ENCODE measurements at regions not wholly inside any gene's neighbourhood (a gene's known extent, or its start where the extent isn't known, plus 50 kb on each side); places are given as distances from the start of the nearest gene placed in this dataset.

- no peaks in the 10 kb centered on the region for H3K27me3 ChIP-seq (ENCODE audit: control insufficient read depth, low read length)
- no peak overlapping the region for H3K4me2 ChIP-seq (ENCODE audit: low read length)
- H3K4me1 ChIP-seq (ENCODE audit: control insufficient read depth, low read length), result peaks cover 5% of the 10 kb centered on the region; the same call in 1 of the 2 replicates
- H4K20me1 ChIP-seq (ENCODE audit: control insufficient read depth, insufficient read depth, low read depth, low read length), result no peaks in the 10 kb centered on the region
- no peaks in the 10 kb centered on the region for H3K36me3 ChIP-seq (ENCODE audit: control insufficient read depth, low read length)
- H3K9me2 ChIP-seq (replicated peaks; ENCODE audit: control insufficient read depth, low read length), result no peaks in the 10 kb centered on the region
- no peaks in the 10 kb centered on the region for H3K79me2 ChIP-seq (ENCODE audit: control insufficient read depth, low read length)
- no peak overlapping the region for H3K4me3 ChIP-seq (ENCODE audit: low read length)
- H3F3A ChIP-seq (ENCODE audit: control insufficient read depth, insufficient read depth), result no peaks in the 10 kb centered on the region
- TF ChIP-seq, protein P1, sequence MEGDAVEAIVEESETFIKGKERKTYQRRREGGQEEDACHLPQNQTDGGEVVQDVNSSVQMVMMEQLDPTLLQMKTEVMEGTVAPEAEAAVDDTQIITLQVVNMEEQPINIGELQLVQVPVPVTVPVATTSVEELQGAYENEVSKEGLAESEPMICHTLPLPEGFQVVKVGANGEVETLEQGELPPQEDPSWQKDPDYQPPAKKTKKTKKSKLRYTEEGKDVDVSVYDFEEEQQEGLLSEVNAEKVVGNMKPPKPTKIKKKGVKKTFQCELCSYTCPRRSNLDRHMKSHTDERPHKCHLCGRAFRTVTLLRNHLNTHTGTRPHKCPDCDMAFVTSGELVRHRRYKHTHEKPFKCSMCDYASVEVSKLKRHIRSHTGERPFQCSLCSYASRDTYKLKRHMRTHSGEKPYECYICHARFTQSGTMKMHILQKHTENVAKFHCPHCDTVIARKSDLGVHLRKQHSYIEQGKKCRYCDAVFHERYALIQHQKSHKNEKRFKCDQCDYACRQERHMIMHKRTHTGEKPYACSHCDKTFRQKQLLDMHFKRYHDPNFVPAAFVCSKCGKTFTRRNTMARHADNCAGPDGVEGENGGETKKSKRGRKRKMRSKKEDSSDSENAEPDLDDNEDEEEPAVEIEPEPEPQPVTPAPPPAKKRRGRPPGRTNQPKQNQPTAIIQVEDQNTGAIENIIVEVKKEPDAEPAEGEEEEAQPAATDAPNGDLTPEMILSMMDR (IDR thresholded peaks at IDR 0.05; ENCODE audit: low read depth, low read length, poor library complexity, severe bottlenecking), result no peak
- no peak for TF ChIP-seq EZH2phosphoT487 (IDR thresholded peaks at IDR 0.05; ENCODE audit: borderline replicate concordance, low read length)
- H3K27ac ChIP-seq (ENCODE audit: low read depth, low read length), result no peak overlapping the region
- H3K9me3 ChIP-seq (ENCODE audit: control insufficient read depth, insufficient read depth, low read length), result no peaks in the 10 kb centered on the region
These were observed 234.4 kb downstream of the LTN1 start for GRCh38 chr21:28758042-28758882.

DNA sequence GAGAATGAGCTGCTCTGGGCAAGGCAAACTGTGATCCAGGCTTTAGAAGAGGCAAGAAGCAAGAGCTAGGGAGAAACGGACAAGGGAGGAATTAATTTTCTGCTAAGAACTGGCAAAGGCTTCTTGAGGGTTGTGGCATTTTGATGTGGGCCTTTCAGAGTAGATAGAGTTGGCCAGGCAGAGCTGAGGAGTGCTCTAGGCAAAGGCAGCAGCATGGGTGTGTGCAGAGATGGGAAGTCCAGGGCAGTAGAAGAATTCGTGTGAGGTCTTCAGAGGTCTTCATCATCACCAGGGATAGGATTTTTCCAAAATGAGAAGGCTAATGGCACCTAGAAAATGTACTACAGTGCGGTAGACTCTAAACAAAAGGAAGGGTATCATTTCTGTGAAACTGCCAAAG is 237.8 kb downstream of the LTN1 start:
- H3K9me3 ChIP-seq (ENCODE audit: control insufficient read depth, insufficient read depth, low read length), result no peaks in the 10 kb centered on the region
- H3K4me3 ChIP-seq (ENCODE audit: low read length), result no peak overlapping the region
- no peaks in the 10 kb centered on the region for H3K36me3 ChIP-seq (ENCODE audit: control insufficient read depth, low read length)
- H3K9me2 ChIP-seq (replicated peaks; ENCODE audit: control insufficient read depth, low read length), result no peaks in the 10 kb centered on the region
- H3K4me1 ChIP-seq (ENCODE audit: control insufficient read depth, low read length), result no peaks in the 10 kb centered on the region
- no peak overlapping the region for H3K27ac ChIP-seq (ENCODE audit: low read depth, low read length)
- no peaks in the 10 kb centered on the region for H3K27me3 ChIP-seq (ENCODE audit: control insufficient read depth, low read length)
- no peaks in the 10 kb centered on the region for H4K20me1 ChIP-seq (ENCODE audit: control insufficient read depth, insufficient read depth, low read depth, low read length)
- TF ChIP-seq, protein P1 (IDR thresholded peaks at IDR 0.05; ENCODE audit: low read depth, low read length, poor library complexity, severe bottlenecking), result no peak
- no peak for TF ChIP-seq EZH2phosphoT487 (IDR thresholded peaks at IDR 0.05; ENCODE audit: borderline replicate concordance, low read length)
- H3F3A ChIP-seq (ENCODE audit: control insufficient read depth, insufficient read depth), result no peaks in the 10 kb centered on the region
- no peak overlapping the region for H3K4me2 ChIP-seq (ENCODE audit: low read length)
- H3K79me2 ChIP-seq (ENCODE audit: control insufficient read depth, low read length), result no peaks in the 10 kb centered on the region

DNA sequence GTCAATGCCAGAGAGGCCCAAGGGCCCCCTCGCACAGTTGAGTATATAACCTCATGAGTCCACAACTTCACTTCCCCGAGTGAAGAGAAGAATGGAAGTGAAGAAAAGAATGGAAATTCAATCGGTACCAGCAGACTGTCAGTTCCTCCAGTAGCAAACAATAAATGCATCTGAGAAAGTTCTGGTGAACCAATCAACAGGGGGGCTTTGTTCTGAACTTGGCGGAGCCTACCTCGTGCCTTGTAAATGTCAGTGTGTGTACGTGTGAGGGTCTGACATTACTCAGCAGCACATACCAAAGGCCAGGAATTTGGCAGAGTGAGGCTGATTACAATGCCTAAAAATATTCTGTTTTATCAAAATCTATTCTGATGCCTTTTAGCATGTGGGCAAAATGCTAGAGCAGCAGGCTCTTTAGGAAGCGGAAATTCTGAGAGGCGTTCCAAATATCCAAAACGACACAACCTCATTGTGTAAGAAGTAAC is 238.5 kb downstream of the LTN1 start:
- H4K20me1 ChIP-seq (ENCODE audit: control insufficient read depth, insufficient read depth, low read depth, low read length), result no peaks in the 10 kb centered on the region
- H3K27me3 ChIP-seq (ENCODE audit: control insufficient read depth, low read length), result no peaks in the 10 kb centered on the region
- H3K4me2 ChIP-seq (ENCODE audit: low read length), result no peak overlapping the region
- TF ChIP-seq EZH2phosphoT487 (IDR thresholded peaks at IDR 0.05; ENCODE audit: borderline replicate concordance, low read length), result no peak
- TF ChIP-seq, protein P1 (IDR thresholded peaks at IDR 0.05; ENCODE audit: low read depth, low read length, poor library complexity, severe bottlenecking), result no peak
- H3K36me3 ChIP-seq (ENCODE audit: control insufficient read depth, low read length), result no peaks in the 10 kb centered on the region
- H3F3A ChIP-seq (ENCODE audit: control insufficient read depth, insufficient read depth), result no peaks in the 10 kb centered on the region
- no peak overlapping the region for H3K4me3 ChIP-seq (ENCODE audit: low read length)
- no peaks in the 10 kb centered on the region for H3K9me3 ChIP-seq (ENCODE audit: control insufficient read depth, insufficient read depth, low read length)
- no peak overlapping the region for H3K27ac ChIP-seq (ENCODE audit: low read depth, low read length)
- no peaks in the 10 kb centered on the region for H3K4me1 ChIP-seq (ENCODE audit: control insufficient read depth, low read length)
- H3K9me2 ChIP-seq (replicated peaks; ENCODE audit: control insufficient read depth, low read length), result no peaks in the 10 kb centered on the region
- H3K79me2 ChIP-seq (ENCODE audit: control insufficient read depth, low read length), result no peaks in the 10 kb centered on the region
